Liver (tissue), 8 donors: ENCODE measurements at regions not wholly inside any gene's neighbourhood (a gene's known extent, or its start where the extent isn't known, plus 50 kb on each side); places are given as distances from the start of the nearest gene placed in this dataset.

Experiments used
- DNase-seq: peaks from one replicate; pipeline ENCODE4 v3.0.0-alpha.2; 2017; ENCODE audit warnings: low spot score
- H3K27ac ChIP-seq, 2 donors: one replicate each; pipeline ENCODE4 v1.7.0; 2013; ENCODE audit warnings: inconsistent platforms in 2 of 2, low read length in 2 of 2, control low read depth in 1 of 2, low read depth in 1 of 2, mild to moderate bottlenecking in 1 of 2
- H3K27me3 ChIP-seq, 4 donors: one replicate each; pipeline versions ENCODE4 v1.6.1 to v1.7.0; 2013; ENCODE audit warnings: low read length in 3 of 4, inconsistent platforms in 1 of 4, mild to moderate bottlenecking in 1 of 4, moderate library complexity in 1 of 4; ENCODE audit not compliant: control insufficient read depth in 4 of 4, insufficient read depth in 4 of 4
- H3K36me3 ChIP-seq, 4 donors: one replicate each; pipeline versions ENCODE4 v1.6.1 to v1.7.0; 2013; ENCODE audit warnings: low read length in 3 of 4, mild to moderate bottlenecking in 3 of 4, low read depth in 1 of 4, moderate library complexity in 1 of 4; ENCODE audit not compliant: control insufficient read depth in 4 of 4, insufficient read depth in 3 of 4
- H3K4me1 ChIP-seq, 4 donors: one replicate each; pipeline versions ENCODE4 v1.6.1 to v1.7.0; 2013; ENCODE audit warnings: low read length in 3 of 4, mild to moderate bottlenecking in 3 of 4, moderate library complexity in 1 of 4; ENCODE audit not compliant: control insufficient read depth in 4 of 4, insufficient read depth in 4 of 4
- H3K4me3 ChIP-seq, 3 donors: one replicate each; pipeline versions ENCODE4 v1.6.1 to v1.7.0; 2013; ENCODE audit warnings: low read length in 3 of 3, control low read depth in 1 of 3, low read depth in 1 of 3, mild to moderate bottlenecking in 1 of 3
- H3K9ac ChIP-seq, 2 donors: one replicate each; pipeline ENCODE4 v1.7.0; 2013; ENCODE audit warnings: low read length in 2 of 2, mild to moderate bottlenecking in 2 of 2, moderate library complexity in 2 of 2, control low read depth in 1 of 2, low read depth in 1 of 2
- H3K9me3 ChIP-seq, 4 donors: one replicate each; pipeline versions ENCODE4 v1.6.1 to v1.7.0; 2013; ENCODE audit warnings: low read length in 3 of 4; ENCODE audit not compliant: control insufficient read depth in 4 of 4
- ATF3 ChIP-seq: IDR thresholded peaks from 2 replicates; pipeline ENCODE4 v1.6.1; 2016; ENCODE audit warnings: antibody characterized with exemption
- CTCF ChIP-seq: fragments of 150-350 bp; IDR thresholded peaks from 2 replicates; pipeline ENCODE4 v1.5.1; 2017; ENCODE audit warnings: improper control_type of control experiment, low read depth, low read length; ENCODE audit not compliant: missing input control
- EGR1 ChIP-seq, 2 donors: IDR thresholded peaks; 2 replicates each; pipeline ENCODE4 v1.6.1; 2016 to 2018; ENCODE audit warnings: antibody characterized with exemption in 2 of 2, low read depth in 2 of 2
- FOXA1 ChIP-seq: IDR thresholded peaks from 2 replicates; pipeline ENCODE4 v1.6.1; 2016; ENCODE audit warnings: antibody characterized with exemption
- FOXA2 ChIP-seq: IDR thresholded peaks from 2 replicates; pipeline ENCODE4 v1.6.1; 2016; ENCODE audit warnings: antibody characterized with exemption
- GABPA ChIP-seq, 2 donors: IDR thresholded peaks in 1 of 2; conservative IDR thresholded peaks in 1 of 2; 2 replicates each; pipeline ENCODE4 v1.6.1; 2016; ENCODE audit warnings: antibody characterized with exemption in 2 of 2, mild to moderate bottlenecking in 1 of 2, moderate library complexity in 1 of 2
- HNF4A ChIP-seq, 2 donors: conservative IDR thresholded peaks; 2 replicates each; pipeline ENCODE4 v1.6.1; 2016; ENCODE audit warnings: antibody characterized with exemption in 2 of 2, mild to moderate bottlenecking in 2 of 2
- JUND ChIP-seq, 2 donors: IDR thresholded peaks; 2 replicates each; pipeline ENCODE4 v1.6.1; 2016; ENCODE audit warnings: antibody characterized with exemption in 2 of 2
- MAX ChIP-seq: IDR thresholded peaks from 2 replicates; pipeline ENCODE4 v1.6.1; 2016; ENCODE audit warnings: antibody characterized with exemption
- NR2F2 ChIP-seq: IDR thresholded peaks from 2 replicates; pipeline ENCODE4 v1.6.1; 2016; ENCODE audit warnings: antibody characterized with exemption
- RAD21 ChIP-seq, 2 donors: IDR thresholded peaks; 2 replicates each; pipeline ENCODE4 v1.6.1; 2016; ENCODE audit warnings: antibody characterized with exemption in 2 of 2, mild to moderate bottlenecking in 2 of 2
- RXRA ChIP-seq, 2 donors: IDR thresholded peaks; 2 replicates each; pipeline ENCODE4 v1.6.1; 2017 to 2018; ENCODE audit warnings: antibody characterized with exemption in 2 of 2, mild to moderate bottlenecking in 1 of 2
- SP1 ChIP-seq: IDR thresholded peaks from 2 replicates; pipeline ENCODE4 v1.6.1; 2018; ENCODE audit warnings: antibody characterized with exemption, mild to moderate bottlenecking
- TAF1 ChIP-seq: conservative IDR thresholded peaks from 2 replicates; pipeline ENCODE4 v1.6.1; 2016; ENCODE audit warnings: antibody characterized with exemption, mild to moderate bottlenecking
- YY1 ChIP-seq: IDR thresholded peaks from 2 replicates; pipeline ENCODE4 v1.6.1; 2016; ENCODE audit warnings: antibody characterized with exemption, mild to moderate bottlenecking
- ZBTB33 ChIP-seq: IDR thresholded peaks from 2 replicates; pipeline ENCODE4 v1.6.1; 2016; ENCODE audit warnings: antibody characterized with exemption
- WGBS: extraction: QIAGEN DNeasy Blood & Tissue Kit; methylation state at CpG from one replicate; pipeline ENCODE4 v1.1.7; 2013; 5-methylcytosine and 5-hydroxymethylcytosine counted together
- donor health status: healthy.
- donor health status: healthy.
- donor health status: healthy.
- donor health status: healthy.
- donor health status: healthy.

- Histone ChIP-seq H3K9ac (no peak overlapping the region), H3K4me1 (peaks cover 0 to 2% (median 0%) of the 10 kb centered on the region in 4 donors), H3K9me3 (no peaks in the 10 kb centered on the region), H3K4me3 (no peak overlapping the region), H3K27me3 (no peaks in the 10 kb centered on the region), H3K36me3 (no peaks in the 10 kb centered on the region), H3K27ac (no peak overlapping the region)
- TF ChIP-seq CTCF, result no peak
- no peak for TF ChIP-seq ATF3
- no peak for TF ChIP-seq MAX
- TF ChIP-seq RAD21 (IDR thresholded peaks at IDR 0.05), result no peak
- no peak for TF ChIP-seq TAF1
- TF ChIP-seq NR2F2, result no peak
- TF ChIP-seq FOXA2, result no peak
- TF ChIP-seq YY1, result no peak
- no peak for TF ChIP-seq RXRA (IDR thresholded peaks at IDR 0.05)
- no peak for TF ChIP-seq ZBTB33
- no peak for TF ChIP-seq HNF4A (conservative IDR thresholded peaks at IDR 0.05)
- TF ChIP-seq FOXA1, result no peak
- TF ChIP-seq SP1, result no peak
- TF ChIP-seq EGR1 (IDR thresholded peaks at IDR 0.05; ENCODE audit: low read depth in 2 of 2), result no peak
- WGBS, result 76% methylated on average over 5 of the region's 5 CpGs
- no peak for DNase-seq
These were observed 88.1 kb upstream of the BACH2 start for GRCh38 chr6:90384720-90385119.

- no peak for DNase-seq
- TF ChIP-seq RAD21 (IDR thresholded peaks at IDR 0.05) (no peak), TAF1 (no peak), RXRA (IDR thresholded peaks at IDR 0.05) (no peak), EGR1 (IDR thresholded peaks at IDR 0.05; ENCODE audit: low read depth in 2 of 2) (no peak)
- Histone ChIP-seq H3K4me3 (no peak overlapping the region), H3K9ac (no peak overlapping the region), H3K36me3 (no peaks in the 10 kb centered on the region), H3K27ac (no peak overlapping the region), H3K4me1 (peaks cover 0 to 2% (median 0%) of the 10 kb centered on the region in 4 donors), H3K27me3 (no peaks in the 10 kb centered on the region), H3K9me3 (no peaks in the 10 kb centered on the region)
- WGBS, result 47% methylated on average over 5 of the region's 5 CpGs
These were observed 86.7 kb upstream of the BACH2 start for GRCh38 chr6:90383196-90383822.

GRCh38 chr6:90382760-90383159, 86.1 kb upstream of the BACH2 start:
- Histone ChIP-seq H3K9me3 (no peaks in the 10 kb centered on the region), H3K4me3 (no peak overlapping the region), H3K36me3 (no peaks in the 10 kb centered on the region), H3K9ac (no peak overlapping the region), H3K4me1 (peaks cover 0 to 2% (median 0%) of the 10 kb centered on the region in 4 donors), H3K27ac (no peak overlapping the region), H3K27me3 (no peaks in the 10 kb centered on the region)
- WGBS, result 64% methylated on average over 6 of the region's 6 CpGs
- TF ChIP-seq HNF4A (conservative IDR thresholded peaks at IDR 0.05), result no peak
- no peak for TF ChIP-seq MAX
- TF ChIP-seq CTCF, result no peak
- TF ChIP-seq GABPA (IDR thresholded peaks at IDR 0.05 in 1 of 2, conservative IDR thresholded peaks at IDR 0.05 in 1 of 2), result no peak
- no peak for TF ChIP-seq FOXA2
- no peak for TF ChIP-seq JUND (IDR thresholded peaks at IDR 0.05)
- TF ChIP-seq EGR1 (IDR thresholded peaks at IDR 0.05; ENCODE audit: low read depth in 2 of 2), result no peak
- DNase-seq, result no peak
